CD4-positive, alpha-beta T cell treated with Interleukin-2 at 100 ng/mL for 4 hours (primary cell): ENCODE measurements at regions not wholly inside any gene's neighbourhood (a gene's known extent, or its start where the extent isn't known, plus 50 kb on each side); places are given as distances from the start of the nearest gene placed in this dataset.

Source experiments
- DNase-seq: peaks from one replicate; pipeline ENCODE4 v3.0.0-alpha.2; 2020; ENCODE audit warnings: low spot score

- DNase-seq: no peak
Observed at GRCh38 chr2:22838461-22838860, 546.5 kb upstream of the KLHL29 start.

GRCh38 chr2:22842205-22842869 lies 542.6 kb upstream of the KLHL29 start:
- no peak for DNase-seq

GRCh38 chr2:22843919-22844537 lies 541.0 kb upstream of the KLHL29 start:
- DNase-seq: no peak

GRCh38 chr2:22850310-22850709 lies 534.7 kb upstream of the KLHL29 start:
- no peak for DNase-seq

GRCh38 chr2:22854588-22854987 lies 530.4 kb upstream of the KLHL29 start:
- no peak for DNase-seq

GRCh38 chr2:22855081-22855480 lies 529.9 kb upstream of the KLHL29 start:
- DNase-seq: no peak

GRCh38 chr2:22855761-22856184 lies 529.2 kb upstream of the KLHL29 start:
- DNase-seq: no peak

GRCh38 chr2:22867973-22868372 lies 517.0 kb upstream of the KLHL29 start:
- no peak for DNase-seq

- no peak for DNase-seq
Observed at GRCh38 chr2:22878121-22878520, 506.9 kb upstream of the KLHL29 start.

GRCh38 chr2:22879009-22879863 lies 505.7 kb upstream of the KLHL29 start:
- DNase-seq: no peak

GRCh38 chr2:22880161-22880560 lies 504.8 kb upstream of the KLHL29 start:
- no peak for DNase-seq

GRCh38 chr2:22882011-22882410 lies 503.0 kb upstream of the KLHL29 start:
- no peak for DNase-seq

- DNase-seq: no peak
Observed at GRCh38 chr2:22882643-22883042, 502.3 kb upstream of the KLHL29 start.

GRCh38 chr2:22883054-22883453 lies 501.9 kb upstream of the KLHL29 start:
- no peak for DNase-seq

- DNase-seq: no peak
Observed at GRCh38 chr2:22885245-22885644, 499.7 kb upstream of the KLHL29 start.

- no peak for DNase-seq
Observed at GRCh38 chr2:22887426-22887825, 497.6 kb upstream of the KLHL29 start.

- no peak for DNase-seq
Observed at GRCh38 chr2:22887845-22888244, 497.1 kb upstream of the KLHL29 start.

GRCh38 chr2:22890132-22890531 lies 494.8 kb upstream of the KLHL29 start:
- no peak for DNase-seq

GRCh38 chr2:22893761-22894517 lies 491.0 kb upstream of the KLHL29 start:
- no peak for DNase-seq

GRCh38 chr2:22894761-22895160 lies 490.2 kb upstream of the KLHL29 start:
- no peak for DNase-seq

GRCh38 chr2:22897428-22897827 lies 487.6 kb upstream of the KLHL29 start:
- DNase-seq: no peak

- DNase-seq: no peak
Observed at GRCh38 chr2:22900674-22901073, 484.3 kb upstream of the KLHL29 start.
